Natural killer cell (primary cell): ENCODE measurements at regions not wholly inside any gene's neighbourhood (a gene's known extent, or its start where the extent isn't known, plus 50 kb on each side); places are given as distances from the start of the nearest gene placed in this dataset.

Experiments used
- ATAC-seq, 3 donors: fragments of 150-1000 bp in 2 of 3; fragments of 200-7000 bp in 1 of 3; cut with Tn5 transposase; 1 replicate in 1 of 3; 2 replicates in 2 of 3; pipeline ENCODE4 v1.10.0; 2021; ENCODE audit warnings: mild to moderate bottlenecking in 2 of 3, moderate library complexity in 2 of 3
- DNase-seq, 2 donors: peaks; one replicate each; pipeline versions ENCODE4 v3.0.0 to v3.0.0-alpha.2; 2013 to 2021; ENCODE audit warnings: mixed read lengths in 1 of 2
- H3K27ac ChIP-seq: one replicate; pipeline ENCODE4 v1.5.1; 2013; ENCODE audit warnings: mild to moderate bottlenecking, low read length
- H3K27me3 ChIP-seq: one replicate; pipeline ENCODE4 v1.6.1; 2013; ENCODE audit warnings: low read length; ENCODE audit not compliant: control insufficient read depth, insufficient read depth
- H3K36me3 ChIP-seq: one replicate; pipeline ENCODE4 v1.6.1; 2013; ENCODE audit warnings: low read length; ENCODE audit not compliant: control insufficient read depth, insufficient read depth
- H3K4me1 ChIP-seq: one replicate; pipeline ENCODE4 v1.6.1; 2013; ENCODE audit warnings: low read length; ENCODE audit not compliant: control insufficient read depth, insufficient read depth
- H3K4me3 ChIP-seq: one replicate; pipeline ENCODE4 v1.5.1; 2013; ENCODE audit warnings: low read length
- H3K9me3 ChIP-seq: one replicate; pipeline ENCODE4 v1.6.1; 2013; ENCODE audit warnings: low read length; ENCODE audit not compliant: control insufficient read depth, insufficient read depth
- H3K27ac Mint-ChIP-seq, 2 donors: one replicate each; pipeline ENCODE4 v1.8.0; 2022; ENCODE audit warnings: mild to moderate bottlenecking in 2 of 2, mixed read lengths in 2 of 2, moderate library complexity in 1 of 2
- H3K27me3 Mint-ChIP-seq, 2 donors: one replicate each; pipeline ENCODE4 v1.8.0; 2022; ENCODE audit warnings: low read depth in 2 of 2, mixed read lengths in 2 of 2
- H3K36me3 Mint-ChIP-seq: one replicate; pipeline ENCODE4 v1.8.0; 2022; ENCODE audit warnings: mixed read lengths
- H3K4me1 Mint-ChIP-seq, 2 donors: one replicate each; pipeline ENCODE4 v1.8.0; 2022; ENCODE audit warnings: mixed read lengths in 2 of 2
- H3K4me3 Mint-ChIP-seq: one replicate; pipeline ENCODE4 v1.8.0; 2022; ENCODE audit warnings: mild to moderate bottlenecking, moderate library complexity, mixed read lengths
- H3K9me3 Mint-ChIP-seq, 2 donors: one replicate each; pipeline ENCODE4 v1.8.0; 2022; ENCODE audit warnings: mixed read lengths in 2 of 2
- WGBS: methylation state at CpG from one replicate; pipeline ENCODE4 v1.1.7; 2013; ENCODE audit warnings: missing lambda C conversion rate; ENCODE audit not compliant: insufficient coverage; 5-methylcytosine and 5-hydroxymethylcytosine counted together
- intact Hi-C: fragments of 100-400 bp; cut with micrococcal nuclease; formaldehyde crosslinking; loops from one replicate; pipeline ENCODE4 v1.14.2; 2022
- TF ChIP-seq, protein P1 (sequence below): fragments of 200-600 bp; IDR thresholded peaks from one replicate; pipeline ENCODE4 v1.8.0; 2022; ENCODE audit warnings: antibody characterized with exemption

DNA sequence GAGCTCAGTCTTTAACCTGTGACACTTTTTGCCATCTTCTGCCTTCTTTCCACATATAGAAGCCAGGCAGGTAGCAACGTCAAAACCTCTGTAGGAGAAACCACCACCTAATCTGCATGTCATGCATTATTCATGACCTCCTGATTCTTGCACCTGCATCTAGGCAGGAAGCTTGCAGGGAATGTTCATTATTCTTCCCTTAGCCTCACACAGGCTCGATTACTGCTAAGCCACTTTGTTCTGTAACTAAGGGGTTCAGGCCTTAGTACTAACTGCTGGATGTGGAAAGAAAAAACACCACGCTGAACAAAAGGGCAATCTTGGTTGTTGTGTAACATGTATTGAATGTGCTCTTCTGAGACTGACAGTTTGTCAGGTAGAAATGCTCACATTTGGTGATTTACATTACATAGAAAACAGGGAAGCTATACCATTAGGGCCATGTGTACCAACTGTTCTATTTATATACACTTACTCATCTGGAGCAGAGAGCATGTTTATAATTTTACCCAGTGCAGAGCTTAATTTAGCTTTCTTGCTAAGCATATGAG lies 366.9 kb downstream of the KLF12 start:
- Mint-ChIP-seq H3K9me3 (no peaks in the 10 kb centered on the region), H3K4me3 (peak overlapping the region; percentile 25), H3K27ac (peak overlapping the region; percentile 93 to 96), H3K36me3 (no peaks in the 10 kb centered on the region), H3K4me1 (peaks cover 55 to 71% of the 10 kb centered on the region in 2 donors), H3K27me3 (no peaks in the 10 kb centered on the region)
- H3K4me1 ChIP-seq, result peaks cover 21% of the 10 kb centered on the region
- H3K36me3 ChIP-seq, result peaks cover 8% of the 10 kb centered on the region
- DNase-seq, result peak in 1 of 2 donors; percentile 57
- no peak for ATAC-seq
- no peaks in the 10 kb centered on the region for H3K9me3 ChIP-seq
- intact Hi-C loops, result loop anchor here (1.0 to 5.0 kb wide), 3 partner anchors 13 to 260 kb away; no protein-coding TSS in a partner anchor
- WGBS, result 21% methylated on average over 2 of the region's 3 CpGs
- H3K27ac ChIP-seq, result peak overlapping the region; percentile 65
- no peak overlapping the region for H3K4me3 ChIP-seq
- TF ChIP-seq, protein P1, sequence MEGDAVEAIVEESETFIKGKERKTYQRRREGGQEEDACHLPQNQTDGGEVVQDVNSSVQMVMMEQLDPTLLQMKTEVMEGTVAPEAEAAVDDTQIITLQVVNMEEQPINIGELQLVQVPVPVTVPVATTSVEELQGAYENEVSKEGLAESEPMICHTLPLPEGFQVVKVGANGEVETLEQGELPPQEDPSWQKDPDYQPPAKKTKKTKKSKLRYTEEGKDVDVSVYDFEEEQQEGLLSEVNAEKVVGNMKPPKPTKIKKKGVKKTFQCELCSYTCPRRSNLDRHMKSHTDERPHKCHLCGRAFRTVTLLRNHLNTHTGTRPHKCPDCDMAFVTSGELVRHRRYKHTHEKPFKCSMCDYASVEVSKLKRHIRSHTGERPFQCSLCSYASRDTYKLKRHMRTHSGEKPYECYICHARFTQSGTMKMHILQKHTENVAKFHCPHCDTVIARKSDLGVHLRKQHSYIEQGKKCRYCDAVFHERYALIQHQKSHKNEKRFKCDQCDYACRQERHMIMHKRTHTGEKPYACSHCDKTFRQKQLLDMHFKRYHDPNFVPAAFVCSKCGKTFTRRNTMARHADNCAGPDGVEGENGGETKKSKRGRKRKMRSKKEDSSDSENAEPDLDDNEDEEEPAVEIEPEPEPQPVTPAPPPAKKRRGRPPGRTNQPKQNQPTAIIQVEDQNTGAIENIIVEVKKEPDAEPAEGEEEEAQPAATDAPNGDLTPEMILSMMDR, result no peak
- no peaks in the 10 kb centered on the region for H3K27me3 ChIP-seq

DNA sequence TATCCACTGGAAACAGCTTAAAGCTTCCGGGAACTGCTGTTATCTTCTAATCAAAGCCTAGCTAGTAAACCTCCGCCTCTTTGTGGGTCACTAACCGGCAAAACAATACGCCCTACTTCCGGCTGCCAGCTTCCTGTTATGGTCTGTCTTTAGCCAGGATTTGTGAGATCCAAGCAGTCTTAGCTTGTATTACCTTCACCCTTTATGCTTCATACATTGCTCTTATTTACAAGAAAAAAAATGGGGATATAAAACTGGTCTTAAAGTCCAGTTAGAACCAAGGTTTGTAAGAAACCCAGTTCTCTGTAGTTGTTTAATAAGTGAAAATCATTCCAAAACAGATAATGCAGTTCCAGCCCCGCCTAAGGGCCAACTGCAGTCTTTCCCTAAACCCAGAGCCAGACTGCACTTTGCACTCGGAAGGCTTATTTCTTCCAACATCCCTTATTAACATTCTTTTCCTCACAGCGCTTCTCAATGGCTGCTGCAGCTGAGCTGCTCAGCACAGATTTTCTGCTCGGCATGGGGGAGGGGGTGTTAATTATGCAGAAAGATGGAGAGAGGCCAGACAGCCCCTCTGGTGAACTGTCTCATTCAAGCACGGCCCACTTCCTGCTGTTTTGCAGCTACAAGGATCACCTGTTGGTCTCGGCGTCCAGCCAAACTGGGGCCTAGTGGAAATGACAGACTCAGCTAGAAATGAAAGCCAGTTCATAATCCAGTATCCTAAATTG lies 368.4 kb downstream of the KLF12 start:
- peak overlapping the region; percentile 93 to 96 for H3K27ac Mint-ChIP-seq
- intact Hi-C loops, result loop anchor here (5.0 kb wide), 2 partner anchors 49 to 261 kb away; no protein-coding TSS in a partner anchor
- H3K36me3 ChIP-seq, result peaks cover 8% of the 10 kb centered on the region
- DNase-seq (peak; percentile 56 to 91), ATAC-seq (peak; percentile 86 to 90 (median 88))
- H3K27ac ChIP-seq, result peak overlapping the region; percentile 65
- H3K4me1 ChIP-seq, result peaks cover 21% of the 10 kb centered on the region
- H3K4me3 Mint-ChIP-seq, result peak overlapping the region; percentile 88
- no peaks in the 10 kb centered on the region for H3K9me3 ChIP-seq
- no peaks in the 10 kb centered on the region for H3K27me3 Mint-ChIP-seq
- no peaks in the 10 kb centered on the region for H3K36me3 Mint-ChIP-seq
- H3K9me3 Mint-ChIP-seq, result no peaks in the 10 kb centered on the region
- H3K4me1 Mint-ChIP-seq, result peaks cover 59 to 70% of the 10 kb centered on the region in 2 donors
- TF ChIP-seq, protein P1, result no peak
- H3K27me3 ChIP-seq, result no peaks in the 10 kb centered on the region
- 4% methylated on average over 11 of the region's 12 CpGs for WGBS
- H3K4me3 ChIP-seq, result no peak overlapping the region

DNA sequence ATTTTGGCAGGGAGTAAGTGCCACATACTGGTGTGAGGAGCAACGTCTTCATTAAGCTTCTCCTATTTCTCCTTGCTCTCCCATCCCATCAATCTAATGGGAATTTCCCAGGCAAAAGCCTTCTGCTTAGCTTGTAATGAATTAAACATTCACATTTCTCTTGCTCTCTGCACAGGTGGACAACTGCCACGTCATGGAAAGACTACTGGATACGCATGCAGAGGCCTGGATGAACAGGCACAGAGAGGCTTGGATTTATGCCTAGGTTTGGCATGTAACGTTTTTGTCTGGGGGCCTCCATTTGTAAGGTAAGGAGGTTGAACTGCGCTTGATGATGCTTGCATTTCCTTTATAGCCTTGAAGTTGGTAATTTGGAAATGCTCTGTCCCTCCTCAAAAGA lies 374.8 kb downstream of the KLF12 start:
- H3K36me3 Mint-ChIP-seq, result no peaks in the 10 kb centered on the region

More for the DNA sequence above, 374.8 kb downstream of the KLF12 start:
- no peaks in the 10 kb centered on the region for H3K27me3 Mint-ChIP-seq
- Histone ChIP-seq H3K4me3 (no peak overlapping the region), H3K27ac (no peak overlapping the region), H3K27me3 (no peaks in the 10 kb centered on the region), H3K9me3 (no peaks in the 10 kb centered on the region), H3K4me1 (peaks cover 7% of the 10 kb centered on the region), H3K36me3 (peaks cover 8% of the 10 kb centered on the region)
- DNase-seq (no peak), ATAC-seq (no peak)
- H3K27ac Mint-ChIP-seq, result peak overlapping the region; percentile 57 to 67
- H3K4me3 Mint-ChIP-seq, result no peak overlapping the region
- 96% methylated on average over 4 of the region's 5 CpGs for WGBS
- H3K9me3 Mint-ChIP-seq, result no peaks in the 10 kb centered on the region
- TF ChIP-seq, protein P1, result no peak
- intact Hi-C loops, result no loop called here
- H3K4me1 Mint-ChIP-seq, result peaks cover 41 to 45% of the 10 kb centered on the region in 2 donors
